HG03342 (cell line): ENCODE measurements at regions not wholly inside any gene's neighbourhood (a gene's known extent, or its start where the extent isn't known, plus 50 kb on each side); places are given as distances from the start of the nearest gene placed in this dataset.

ENCODE experiments used
- ATAC-seq: cut with Tn5 transposase; IDR thresholded peaks from one replicate; pipeline ENCODE4 v1.9.1; 2021; ENCODE audit warnings: mild to moderate bottlenecking, moderate library complexity; ENCODE audit not compliant: unreplicated experiment

GRCh38 chr10:44244745-44245600 lies 139.9 kb downstream of the CXCL12 start:
- no peak for ATAC-seq

GRCh38 chr10:44243851-44244510 lies 140.9 kb downstream of the CXCL12 start:
- no peak for ATAC-seq

GRCh38 chr10:44242826-44243225 lies 142.1 kb downstream of the CXCL12 start:
- no peak for ATAC-seq

GRCh38 chr10:44242091-44242490 lies 142.8 kb downstream of the CXCL12 start:
- ATAC-seq = no peak

GRCh38 chr10:44240584-44241205 lies 144.2 kb downstream of the CXCL12 start:
- ATAC-seq = no peak

- no peak for ATAC-seq
These were observed 146.7 kb downstream of the CXCL12 start for GRCh38 chr10:44238212-44238611.

- ATAC-seq = no peak
These were observed 147.4 kb downstream of the CXCL12 start for GRCh38 chr10:44237364-44238049.

- ATAC-seq = no peak
These were observed 149.5 kb downstream of the CXCL12 start for GRCh38 chr10:44235363-44235762.

- no peak for ATAC-seq
These were observed 150.4 kb downstream of the CXCL12 start for GRCh38 chr10:44234483-44234875.

GRCh38 chr10:44233561-44234482 lies 151.1 kb downstream of the CXCL12 start:
- ATAC-seq = no peak

GRCh38 chr10:44217274-44217820 lies 167.6 kb downstream of the CXCL12 start:
- no peak for ATAC-seq

GRCh38 chr10:44216073-44216472 lies 168.8 kb downstream of the CXCL12 start:
- no peak for ATAC-seq

- no peak for ATAC-seq
These were observed 175.1 kb downstream of the CXCL12 start for GRCh38 chr10:44209811-44210210.

GRCh38 chr10:44207160-44207559 lies 177.7 kb downstream of the CXCL12 start:
- ATAC-seq = no peak

GRCh38 chr10:44206127-44206818 lies 178.6 kb downstream of the CXCL12 start:
- no peak for ATAC-seq

GRCh38 chr10:44205067-44205466 lies 179.8 kb downstream of the CXCL12 start:
- no peak for ATAC-seq

- ATAC-seq = no peak
These were observed 181.4 kb downstream of the CXCL12 start for GRCh38 chr10:44203535-44203934.

GRCh38 chr10:44202952-44203351 lies 181.9 kb downstream of the CXCL12 start:
- ATAC-seq = no peak

- no peak for ATAC-seq
These were observed 183.2 kb downstream of the CXCL12 start for GRCh38 chr10:44201656-44202055.
